ENCODE measurements at regions not wholly inside any gene's neighbourhood (a gene's known extent, or its start where the extent isn't known, plus 50 kb on each side); places are given as distances from the start of the nearest gene placed in this dataset.

DNA sequence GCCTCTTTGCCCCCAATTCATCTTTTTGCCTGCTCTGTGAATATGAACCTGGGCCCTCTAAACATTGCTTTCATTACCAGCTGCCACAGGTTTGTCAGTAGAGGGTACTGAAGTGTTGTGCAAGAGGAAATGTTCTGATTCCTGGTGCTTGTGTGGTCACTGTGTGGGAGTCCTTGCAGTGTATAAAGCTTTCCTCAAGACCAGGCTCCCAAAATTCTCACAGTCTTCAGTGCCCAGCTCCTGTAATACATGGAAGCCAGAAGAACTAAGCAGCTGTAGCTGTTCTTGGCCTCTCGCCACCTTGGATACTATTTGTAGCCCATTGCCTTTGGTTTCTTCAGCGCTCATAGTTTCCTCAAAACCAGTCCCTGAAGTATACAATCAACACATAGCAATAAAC is 1046.2 kb downstream of the BRINP3 start:
- DNase-seq = no peak

DNA sequence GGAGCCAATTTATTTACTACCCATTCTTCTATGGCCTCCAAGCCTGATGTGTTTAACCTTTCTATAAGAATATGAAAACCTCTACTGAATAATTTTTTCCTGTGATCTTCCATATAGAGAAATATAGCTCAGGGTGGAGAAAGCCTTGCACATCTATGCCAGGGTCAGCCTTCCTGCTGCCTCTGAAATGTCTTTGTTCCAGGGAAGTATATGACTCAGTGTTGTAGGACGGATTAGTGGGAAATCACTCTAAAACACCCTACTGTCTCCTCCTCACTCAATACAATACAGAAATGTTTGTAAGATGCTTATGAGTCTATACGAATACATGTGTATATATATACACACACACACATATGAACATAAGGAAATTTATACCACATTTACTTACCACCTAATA is 1044.9 kb downstream of the BRINP3 start:
- DNase-seq = no peak

DNA sequence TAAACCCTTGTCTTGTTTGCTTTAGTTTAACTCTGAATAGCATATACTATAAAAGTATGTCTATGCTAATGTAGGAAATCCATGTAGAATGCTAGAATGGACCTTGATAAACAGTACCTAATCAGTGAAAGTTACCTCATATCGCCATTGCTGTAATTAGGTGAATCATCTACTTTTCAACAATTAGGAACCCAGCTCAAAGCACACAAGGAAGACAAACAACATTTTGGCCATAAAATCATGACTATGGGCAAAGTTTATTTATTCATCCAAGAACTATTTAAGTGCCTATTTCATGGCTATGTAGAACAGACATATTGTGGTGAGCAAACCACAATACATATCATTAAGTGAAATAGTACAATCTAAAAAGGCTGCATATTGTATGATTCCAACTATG is 1043.2 kb downstream of the BRINP3 start:
- DNase-seq = no peak

DNA sequence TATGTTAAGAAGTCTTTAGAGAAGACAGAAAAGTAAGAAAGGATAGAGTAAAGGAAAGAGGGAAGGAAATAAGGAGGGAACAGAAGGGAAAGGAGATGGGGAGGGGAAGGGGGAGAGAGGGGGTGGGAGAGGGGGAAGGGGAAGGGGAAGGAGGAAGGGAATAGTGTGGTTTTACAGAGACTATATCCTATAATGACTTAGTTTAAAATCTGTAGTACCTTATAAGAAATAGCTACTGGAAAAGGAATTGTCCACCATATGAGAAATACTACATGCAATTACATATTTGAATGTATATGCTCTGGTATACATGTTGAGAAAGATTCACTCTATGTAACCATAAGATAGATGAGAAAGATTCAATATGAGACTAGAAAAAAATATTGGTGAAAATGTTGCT is 1042.3 kb downstream of the BRINP3 start:
- no peak for DNase-seq

DNA sequence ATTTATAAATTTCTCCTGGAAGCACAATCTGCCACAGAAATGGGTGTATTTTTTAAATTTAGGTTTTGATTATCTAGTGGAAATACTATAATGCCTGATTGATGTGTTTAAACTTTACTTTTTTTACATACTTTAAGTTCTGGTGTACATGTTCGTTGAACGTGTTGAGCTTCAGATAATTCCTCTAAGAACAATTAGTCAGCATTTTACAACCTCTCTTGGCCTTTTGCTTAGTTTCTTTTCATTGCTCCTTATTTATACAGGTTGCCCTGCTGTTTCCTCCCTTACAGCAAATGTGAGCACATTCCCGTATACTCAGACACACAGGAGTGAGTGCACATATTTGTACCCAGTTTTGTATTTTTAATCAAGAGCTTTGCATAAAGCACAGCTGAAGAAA is 1038.9 kb downstream of the BRINP3 start:
- DNase-seq = no peak

DNA sequence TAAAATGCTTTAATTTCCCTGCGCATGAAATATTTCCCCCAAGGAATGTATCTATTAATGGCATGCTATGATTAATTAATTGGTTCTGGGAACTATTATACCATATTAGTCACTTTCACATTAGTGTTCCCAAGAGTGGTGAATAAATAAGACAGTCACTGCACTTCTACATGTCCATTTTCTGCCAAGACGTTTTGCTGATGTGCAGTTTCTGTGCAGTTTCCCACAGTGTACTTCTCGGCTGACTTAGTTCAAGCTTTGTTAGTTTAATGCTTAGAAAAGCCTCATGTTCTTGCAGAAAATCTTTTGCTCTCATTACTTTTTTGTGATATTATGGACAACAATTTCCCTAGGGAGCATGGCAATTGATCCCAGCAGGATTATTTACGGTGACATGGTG is 1014.5 kb downstream of the BRINP3 start:
- DNase-seq = no peak

DNA sequence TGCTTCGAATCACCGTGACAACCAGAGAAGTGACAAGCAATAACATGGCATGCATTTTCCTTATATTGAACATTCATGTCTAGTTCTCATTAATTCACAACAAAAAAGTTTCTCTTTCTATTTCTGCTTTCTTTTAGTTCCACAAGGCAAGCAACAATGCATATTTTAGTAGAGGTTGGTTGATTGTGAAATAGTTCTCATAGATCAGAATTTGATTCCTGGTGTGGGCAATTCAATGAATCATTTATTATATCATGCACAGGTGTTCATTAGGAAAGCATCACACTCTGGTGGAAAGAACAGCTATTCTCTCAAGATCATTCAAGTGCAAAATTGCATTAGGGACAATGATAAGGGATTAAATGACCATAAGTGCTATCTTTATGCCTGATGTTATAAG is 980.9 kb downstream of the BRINP3 start:
- no peak for DNase-seq

DNA sequence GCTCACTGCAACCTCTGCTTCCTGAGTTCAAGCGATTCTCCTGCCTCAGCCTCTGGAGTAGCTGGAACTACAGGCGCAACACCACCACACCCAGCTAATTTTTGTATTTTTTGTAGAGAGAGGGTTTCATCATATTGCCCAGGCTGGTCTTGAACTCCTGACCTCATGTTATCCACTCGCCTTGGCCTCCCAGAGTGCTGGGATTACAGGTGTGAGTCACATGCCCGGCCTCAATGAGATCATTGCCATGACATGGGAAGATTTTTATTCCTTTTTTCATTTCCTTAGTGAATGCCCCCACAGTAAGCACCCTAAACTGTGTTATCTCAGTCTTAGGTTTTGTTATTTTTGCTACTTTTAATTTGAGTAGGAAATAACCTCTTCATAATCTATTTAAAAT is 977.9 kb downstream of the BRINP3 start:
- no peak for DNase-seq

DNA sequence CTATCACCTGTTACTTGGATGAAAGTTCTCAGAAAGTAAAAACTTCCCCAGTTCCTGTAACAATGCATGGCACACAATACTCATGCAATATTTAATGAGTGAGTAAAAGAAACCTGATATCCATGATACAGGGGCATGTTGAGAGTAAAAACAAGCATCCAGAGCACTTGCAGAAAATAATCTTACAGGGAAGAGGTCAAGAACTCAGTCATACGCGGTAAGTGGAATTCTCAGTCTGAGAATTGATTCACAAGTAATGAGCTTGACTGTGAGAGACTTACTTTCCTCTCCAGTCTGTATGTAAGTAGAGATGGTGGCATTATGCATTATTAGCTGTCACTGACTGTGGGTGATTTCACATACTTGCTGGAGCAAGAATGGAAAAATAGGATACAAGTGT is 976.9 kb downstream of the BRINP3 start:
- DNase-seq = no peak

DNA sequence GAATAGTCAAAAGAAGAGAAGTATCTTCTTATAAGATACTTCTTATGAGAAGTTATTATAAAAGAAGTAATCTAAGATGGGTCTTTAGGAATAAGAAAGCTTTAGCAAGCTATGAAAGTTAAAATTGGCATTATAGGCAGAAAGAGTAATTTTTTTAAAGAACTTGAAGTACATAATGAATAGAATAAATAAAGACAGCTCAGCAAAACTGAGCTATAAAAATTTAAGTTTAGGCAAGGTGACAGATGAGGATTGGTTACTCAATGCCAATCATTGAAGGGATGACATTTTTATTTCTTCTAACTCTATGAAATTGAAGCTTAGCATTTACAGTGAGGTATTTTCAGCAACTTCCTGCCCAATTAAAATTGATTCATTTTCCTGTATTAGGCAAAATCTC is 966.8 kb downstream of the BRINP3 start:
- no peak for DNase-seq

DNA sequence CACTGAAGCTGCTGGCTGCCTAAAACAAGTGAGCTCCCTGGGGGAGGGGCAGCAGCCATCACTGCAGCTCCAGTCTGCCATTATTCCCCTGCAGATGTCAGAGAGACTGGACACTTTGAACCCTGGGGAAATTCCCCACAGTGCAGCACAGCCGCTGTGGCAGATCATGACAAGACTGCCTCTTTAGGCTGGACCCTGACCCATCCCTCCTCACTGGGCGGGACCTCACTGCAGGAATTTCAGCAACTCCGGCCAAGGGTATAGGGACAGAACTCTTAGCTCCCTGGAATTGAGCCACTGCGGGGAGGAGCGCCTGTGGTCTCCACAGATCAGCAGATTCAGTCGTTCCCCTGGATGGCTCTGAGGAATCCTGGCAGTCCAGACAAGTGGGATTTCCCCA is 964.6 kb downstream of the BRINP3 start:
- no peak for DNase-seq

DNA sequence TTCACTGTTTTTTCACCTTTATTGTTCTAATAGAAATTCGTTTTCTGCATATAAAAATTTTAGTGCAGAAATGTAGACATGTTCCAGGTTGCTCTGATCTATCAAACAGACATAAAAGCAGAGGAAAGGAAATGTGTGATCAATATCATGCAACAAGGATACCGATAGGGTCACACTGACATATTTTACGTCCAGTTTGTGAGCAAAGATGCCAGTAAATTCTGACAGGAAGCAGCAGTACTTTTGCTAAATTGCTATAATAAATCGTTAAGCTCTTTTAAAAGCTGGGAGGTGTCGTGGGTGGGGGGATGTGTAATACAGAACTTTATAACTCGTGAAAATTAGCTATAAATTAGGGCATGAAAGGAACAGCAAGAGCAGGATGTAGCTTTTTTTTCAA is 955.2 kb downstream of the BRINP3 start:
- DNase-seq = no peak

DNA sequence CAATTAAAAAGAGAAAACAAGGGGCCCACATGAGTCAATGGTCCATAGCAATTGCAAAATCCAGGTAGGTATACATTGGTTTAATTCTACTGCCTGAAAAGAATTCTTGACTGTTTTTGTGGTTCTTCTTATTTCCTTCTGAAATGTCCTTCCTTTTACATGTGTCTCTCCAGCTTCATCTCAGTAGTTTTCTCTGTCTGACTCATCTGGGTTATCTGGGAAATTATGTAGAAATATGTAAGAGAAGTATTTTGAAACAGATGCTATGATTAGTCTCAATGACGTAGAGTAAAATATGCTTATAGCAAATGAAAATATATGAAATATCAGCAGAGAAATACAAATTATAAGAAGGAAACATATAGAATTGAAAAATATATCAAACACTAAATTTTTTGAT is 953.2 kb downstream of the BRINP3 start:
- no peak for DNase-seq

DNA sequence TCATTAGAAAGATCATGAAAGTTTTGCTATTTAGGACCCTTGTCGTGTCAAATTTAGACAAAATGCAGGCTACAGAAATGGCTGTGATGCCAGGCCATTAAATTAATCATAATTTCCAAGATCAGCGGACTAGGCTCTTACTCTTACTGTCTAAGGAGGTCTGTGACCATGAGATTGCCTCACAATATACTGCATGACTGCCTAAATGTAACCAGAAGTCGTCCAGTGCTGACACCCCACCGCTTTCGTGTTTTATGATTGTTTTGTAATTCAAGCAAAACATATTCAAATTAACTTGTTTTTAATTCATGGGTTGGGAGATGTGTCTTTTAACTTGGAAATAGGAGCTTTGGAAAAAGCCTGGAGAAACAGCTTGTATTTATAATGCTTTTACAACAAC is 947.5 kb downstream of the BRINP3 start:
- DNase-seq = no peak

DNA sequence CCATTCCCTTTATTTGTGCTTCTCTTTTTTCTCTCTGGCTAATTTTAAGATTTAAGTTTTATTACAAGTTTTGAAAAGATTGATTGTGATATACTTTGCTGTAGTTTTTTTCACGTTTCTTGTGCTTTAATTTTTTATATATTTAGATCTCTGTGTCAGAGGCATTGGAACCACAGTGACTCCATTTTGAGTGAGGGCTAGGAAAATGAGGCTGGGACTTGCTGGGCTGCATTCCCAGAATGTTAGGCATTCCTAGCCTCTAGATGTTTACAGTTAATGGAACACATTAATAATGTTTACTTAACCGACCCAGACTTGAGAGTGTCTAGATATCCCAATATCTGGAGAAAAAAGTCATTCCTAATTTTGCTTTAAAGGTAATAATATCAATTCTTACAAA is 939.4 kb downstream of the BRINP3 start:
- DNase-seq = no peak

DNA sequence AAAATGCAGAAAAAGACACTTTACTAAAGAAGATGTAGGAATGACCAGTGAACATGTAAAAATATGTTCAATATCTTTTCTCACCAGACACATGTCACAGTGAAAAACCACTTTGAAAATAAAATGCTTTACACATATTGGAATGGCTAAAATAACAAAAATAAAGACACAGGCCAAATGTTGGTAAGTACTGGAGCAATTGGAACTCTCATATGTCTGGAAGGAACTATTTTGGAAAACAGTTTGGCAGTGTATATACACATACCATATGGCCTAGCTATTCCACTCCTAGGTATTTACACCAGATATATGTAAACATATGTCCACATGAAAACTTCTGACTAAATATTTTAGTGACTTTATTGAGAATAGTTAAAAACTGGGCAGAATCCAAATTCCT is 927.2 kb downstream of the BRINP3 start:
- DNase-seq = no peak

DNA sequence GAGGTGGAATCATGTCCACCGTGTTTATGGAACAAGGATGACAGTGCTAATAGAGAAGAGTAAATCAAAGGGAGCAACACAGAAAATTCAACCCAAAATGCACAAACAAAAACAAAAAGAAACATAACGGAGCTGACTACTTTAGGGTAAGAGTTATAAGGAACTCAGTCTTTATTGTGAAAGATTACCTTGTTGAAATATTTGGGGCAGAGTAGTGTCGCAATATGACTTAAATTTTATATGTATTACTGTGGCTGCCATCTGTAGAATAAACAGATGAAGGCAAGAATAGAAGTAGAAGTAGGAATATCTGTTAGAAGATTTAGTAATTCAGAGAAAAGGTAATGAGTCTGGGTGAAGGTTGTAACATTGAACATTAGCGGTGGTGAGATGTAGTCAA is 913.9 kb downstream of the BRINP3 start:
- DNase-seq = no peak

DNA sequence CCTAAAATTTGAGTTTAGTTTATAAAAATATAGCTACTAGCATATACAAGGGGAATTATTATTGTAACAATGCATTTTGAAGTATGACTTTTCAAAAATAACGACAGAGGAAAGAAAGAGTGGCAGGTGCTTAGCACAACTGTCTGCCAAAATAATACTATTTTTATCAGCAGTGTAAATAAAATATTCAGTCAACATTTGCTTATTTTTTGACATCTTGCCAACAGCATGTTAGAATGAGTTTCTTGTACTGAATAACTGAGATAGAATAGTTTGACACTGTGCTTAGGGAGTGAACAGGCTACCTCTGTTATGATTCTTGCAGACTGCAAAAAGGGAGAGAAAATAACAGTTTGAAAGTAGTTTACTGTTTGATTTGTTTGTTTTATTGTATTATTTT is 909.8 kb downstream of the BRINP3 start:
- no peak for DNase-seq

DNA sequence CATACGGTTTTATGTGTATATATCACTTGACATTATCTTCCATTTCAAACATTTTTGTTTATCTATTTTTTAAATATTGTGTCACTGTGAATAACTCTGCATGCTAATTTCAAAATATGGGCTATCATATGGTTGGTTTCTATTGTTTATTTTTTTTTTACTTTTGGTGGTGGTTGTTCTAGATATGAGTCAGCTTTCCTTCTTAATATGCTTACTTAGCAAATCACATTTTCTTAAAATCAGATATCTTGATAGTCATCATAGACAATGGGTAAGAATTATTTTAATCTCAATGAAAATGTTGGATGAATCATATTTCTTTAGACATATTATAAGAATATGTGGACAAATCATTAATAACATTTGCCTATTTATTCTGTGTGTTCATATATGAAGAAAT is 881.5 kb downstream of the BRINP3 start:
- no peak for DNase-seq

DNA sequence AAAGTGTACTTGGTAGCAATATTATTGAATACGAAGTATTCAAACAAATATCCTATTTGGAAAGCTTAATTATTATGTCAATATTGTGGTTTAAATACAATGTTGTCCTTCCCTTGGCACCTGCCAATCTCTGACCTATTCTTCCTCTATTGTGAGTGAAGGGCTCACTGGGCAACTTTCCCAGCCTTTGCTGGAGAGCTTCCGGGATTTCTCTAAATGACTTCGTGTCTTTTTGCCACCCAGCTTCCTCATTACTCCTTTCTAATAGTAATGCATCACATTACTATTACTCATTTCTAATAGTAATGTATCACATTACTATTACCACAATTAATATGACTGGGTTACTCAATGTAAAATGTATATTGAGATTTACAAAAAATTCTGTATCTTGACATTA is 880.6 kb downstream of the BRINP3 start:
- DNase-seq = no peak

DNA sequence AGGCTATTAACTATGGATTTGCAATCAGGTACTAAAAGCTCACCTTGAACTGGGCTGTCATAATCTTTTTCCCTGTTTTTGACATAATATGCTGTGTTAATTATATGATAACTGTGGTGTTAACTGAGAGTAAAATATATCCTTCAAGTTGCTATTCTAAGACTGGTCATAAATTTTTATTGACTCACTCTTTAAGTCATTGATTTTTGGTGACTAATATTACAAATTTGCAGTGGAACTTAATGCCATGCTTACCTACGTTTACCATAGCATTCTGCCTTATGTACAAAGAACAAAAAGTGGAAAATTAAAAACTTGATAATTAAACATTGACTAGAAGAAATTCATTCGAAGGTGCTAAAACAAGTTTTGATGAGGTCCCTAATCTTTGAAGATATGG is 872.4 kb downstream of the BRINP3 start:
- no peak for DNase-seq

DNA sequence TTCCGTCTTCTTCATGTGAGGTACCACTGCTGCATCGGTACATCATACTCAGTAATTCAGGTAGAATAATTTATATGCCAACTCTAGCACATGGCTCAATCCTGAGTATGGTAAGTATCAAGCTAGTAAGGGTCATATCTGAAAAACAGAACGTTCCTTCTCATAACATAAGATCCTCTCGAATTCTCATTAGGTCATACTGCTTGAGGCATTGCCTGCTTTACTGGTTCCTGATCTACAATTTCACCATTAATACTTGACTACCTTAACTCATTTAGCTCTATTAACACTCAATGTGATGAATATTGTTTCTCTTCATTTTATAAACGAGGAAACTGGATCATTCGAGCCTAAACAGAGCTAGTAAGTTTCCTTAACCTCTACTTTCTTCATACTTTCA is 871.6 kb downstream of the BRINP3 start:
- no peak for DNase-seq

DNA sequence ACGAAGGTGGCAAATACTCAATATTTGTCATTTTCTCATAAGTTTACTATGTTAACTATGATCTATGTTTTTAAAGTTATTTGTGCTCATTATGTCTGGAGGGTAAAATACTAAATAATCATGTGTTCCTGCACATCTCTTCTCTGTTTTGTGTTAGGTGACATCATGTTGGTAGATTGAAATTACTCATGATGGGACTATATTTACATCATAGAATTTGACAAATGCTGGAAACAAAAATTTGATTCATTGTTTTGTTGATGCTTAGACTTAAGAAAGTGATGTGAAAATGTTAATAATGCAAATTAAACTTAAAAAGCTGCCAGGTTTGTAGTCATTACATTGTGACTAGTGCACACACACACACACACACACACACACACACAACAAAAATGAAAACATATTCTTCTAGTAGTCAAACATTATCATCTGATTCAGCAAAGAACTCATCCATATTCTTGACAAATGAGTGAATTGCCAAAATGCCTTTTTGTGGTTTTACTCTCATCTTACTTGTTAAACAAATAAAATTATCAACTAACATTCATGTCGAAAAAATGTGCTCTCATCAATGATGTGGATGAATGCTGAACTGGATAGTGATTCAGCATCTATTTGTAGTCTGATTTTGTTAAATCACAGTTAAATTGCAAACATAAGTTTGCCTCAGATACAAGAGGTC is 870.7 kb downstream of the BRINP3 start:
- DNase-seq = no peak

DNA sequence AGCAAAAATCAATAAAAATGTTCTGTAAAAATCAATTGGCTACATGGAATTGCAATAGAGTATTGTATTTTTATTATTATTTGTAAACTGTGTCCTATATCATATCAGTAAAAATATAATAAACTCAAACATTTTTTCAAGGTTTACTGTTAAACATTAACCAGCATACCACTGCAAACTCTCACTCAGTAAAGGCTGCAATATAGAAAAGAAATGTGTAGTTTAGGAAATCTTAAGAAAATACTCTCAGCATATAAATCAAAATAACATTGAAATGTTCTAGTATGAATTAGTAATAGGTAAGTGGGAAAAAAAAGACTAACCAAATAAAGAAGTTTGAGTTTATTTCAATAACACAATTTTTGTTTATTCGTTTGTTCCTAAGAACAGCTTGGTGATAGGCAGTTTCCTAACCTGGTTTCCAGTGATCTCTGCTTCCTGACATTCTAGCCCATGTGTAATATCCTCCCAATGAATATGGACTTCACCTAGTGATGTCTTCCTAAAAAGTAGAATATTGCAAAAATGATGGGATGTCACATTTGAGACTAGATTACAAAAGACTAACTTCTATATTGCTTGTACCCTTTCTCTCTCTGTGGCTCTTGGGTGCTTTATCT is 870.1 kb downstream of the BRINP3 start:
- DNase-seq = no peak

DNA sequence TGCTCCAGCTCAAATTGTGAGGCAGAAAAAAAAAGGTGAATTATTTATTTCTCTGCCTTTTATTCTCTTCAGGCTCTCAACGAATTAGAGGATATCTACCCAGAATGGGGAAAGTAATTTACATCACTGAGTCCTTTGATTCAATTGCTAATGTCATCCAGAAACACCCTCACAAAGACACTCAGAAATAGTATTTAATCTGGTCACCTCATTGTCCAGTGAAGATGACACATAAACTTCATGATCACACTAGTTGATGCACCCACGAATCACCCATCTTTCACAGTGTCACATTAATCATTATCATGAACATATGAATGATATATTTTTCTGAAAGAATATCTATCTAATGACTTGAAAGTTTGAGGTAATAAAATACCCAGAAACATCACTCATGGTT is 868.5 kb downstream of the BRINP3 start:
- no peak for DNase-seq

Data from inflammatory macrophage (primary cell).